ENCODE measurements at regions not wholly inside any gene's neighbourhood (a gene's known extent, or its start where the extent isn't known, plus 50 kb on each side); places are given as distances from the start of the nearest gene placed in this dataset.

DNA sequence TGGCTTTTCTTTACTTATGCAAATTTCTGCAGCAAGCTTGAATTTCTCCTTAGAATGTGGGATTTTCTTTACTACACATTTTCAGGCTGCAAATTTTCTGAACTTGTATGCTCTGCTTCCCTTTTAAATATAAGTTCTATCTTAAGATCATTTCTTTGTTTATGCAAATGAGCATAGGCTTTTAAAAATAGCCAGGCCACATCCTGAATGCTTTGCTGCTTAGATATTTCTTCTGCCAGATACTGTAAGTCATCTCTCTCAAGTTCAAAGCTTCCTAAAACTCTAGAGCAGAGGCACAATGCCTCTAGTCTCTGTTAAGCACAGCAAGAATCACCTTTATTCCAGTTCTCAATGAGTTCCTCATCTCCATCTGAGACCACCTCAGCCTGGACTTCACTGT is 685.9 kb upstream of the LRRC4C start:
- DNase-seq (ENCODE audit: low read depth in 4 of 4, low spot score in 3 of 4) = no peak

DNA sequence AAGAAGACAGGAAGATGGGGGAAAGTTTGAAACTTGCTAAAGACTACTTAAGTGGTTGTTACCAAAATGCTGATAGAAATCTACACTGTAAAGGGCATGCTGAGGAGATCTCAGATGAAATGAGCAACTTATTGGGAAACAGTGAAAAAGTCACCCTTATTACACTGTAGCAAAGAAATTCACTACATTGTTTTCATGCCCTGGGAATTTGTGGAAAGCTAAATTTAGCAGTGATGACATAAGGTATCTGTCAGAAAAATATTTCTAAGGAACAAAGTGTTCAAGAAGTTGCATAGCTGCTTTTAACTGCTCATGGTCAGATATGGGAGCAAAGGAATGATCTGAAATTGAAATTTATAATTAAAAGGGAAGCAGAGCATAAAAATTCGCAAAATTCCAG is 702.4 kb upstream of the LRRC4C start:
- no peak for DNase-seq (ENCODE audit: low read depth in 4 of 4, low spot score in 3 of 4)

DNA sequence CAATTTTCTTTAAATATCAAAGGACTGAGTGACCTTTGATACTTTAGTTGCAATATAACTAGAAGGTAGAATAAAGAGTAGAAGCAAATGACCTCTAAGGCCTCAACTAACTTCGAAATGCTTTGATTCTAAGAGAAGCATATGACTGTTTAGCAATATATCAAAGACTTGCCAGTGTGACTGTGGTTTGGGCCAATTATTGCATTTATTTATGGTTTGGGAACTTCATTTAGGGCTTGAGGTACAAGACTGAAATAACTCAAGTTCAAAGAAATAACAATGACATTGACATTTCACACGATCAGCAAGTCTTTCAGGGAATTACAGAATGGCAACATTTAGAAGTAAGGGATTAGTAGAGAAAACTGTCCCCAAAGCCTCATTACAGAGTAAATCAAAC is 709.7 kb upstream of the LRRC4C start:
- no peak for DNase-seq (ENCODE audit: low read depth in 4 of 4, low spot score in 3 of 4)

DNA sequence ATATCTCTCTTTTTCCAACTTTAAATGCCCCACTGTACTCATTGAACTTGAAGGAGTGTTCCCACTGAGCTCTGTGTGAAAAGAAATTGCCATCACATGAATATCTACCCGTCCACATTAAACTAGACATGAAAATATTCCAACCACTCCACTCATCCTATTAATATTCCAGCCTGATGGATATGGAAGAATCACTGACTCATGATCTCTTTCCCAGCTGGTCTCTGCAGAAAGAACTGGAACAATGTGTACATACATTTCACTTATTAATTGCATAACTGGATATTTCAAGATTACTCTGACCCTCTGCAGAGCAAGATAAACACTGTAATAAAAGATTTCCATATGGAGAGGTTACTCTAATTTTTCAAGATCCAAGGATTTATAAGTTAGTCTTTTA is 711.1 kb upstream of the LRRC4C start:
- DNase-seq (ENCODE audit: low read depth in 4 of 4, low spot score in 3 of 4) = no peak

DNA sequence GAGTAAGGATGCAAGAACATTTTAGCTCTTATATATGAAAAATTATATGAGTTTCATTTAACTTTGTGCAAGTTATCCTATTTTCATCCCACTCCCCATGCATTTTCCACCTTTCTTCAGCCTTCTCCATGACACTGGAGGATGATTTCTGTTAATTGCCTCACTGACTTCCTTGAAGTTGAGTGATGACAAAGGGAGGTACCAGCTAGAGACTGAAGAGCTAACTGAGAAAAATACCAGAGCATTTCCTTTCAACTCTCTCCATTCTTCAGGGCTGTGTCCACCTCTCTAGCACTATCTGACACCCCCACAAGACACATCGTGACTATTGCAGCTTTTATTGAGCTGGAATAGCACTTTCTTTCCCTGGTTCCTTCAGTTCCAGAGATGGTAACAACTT is 711.6 kb upstream of the LRRC4C start:
- DNase-seq (ENCODE audit: low read depth in 4 of 4, low spot score in 3 of 4) = no peak

DNA sequence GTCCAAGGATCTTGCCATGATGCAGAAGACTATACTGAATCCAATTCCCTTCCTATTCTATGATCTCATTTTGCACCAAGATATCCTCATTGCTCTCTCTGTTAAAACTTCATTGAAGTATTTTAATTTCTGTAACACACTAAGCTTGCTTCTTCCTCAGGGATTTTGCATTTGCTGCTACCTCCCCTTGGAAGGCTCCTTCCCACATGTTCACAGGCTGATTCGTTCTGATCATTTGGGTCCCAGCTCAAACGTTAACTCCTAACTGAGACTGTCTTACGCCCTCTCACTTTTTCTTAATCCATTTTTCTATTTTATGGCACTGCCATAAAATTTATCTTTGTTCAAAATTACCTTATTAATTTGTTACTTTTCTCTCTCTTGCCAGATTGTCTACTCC is 713.0 kb upstream of the LRRC4C start:
- no peak for DNase-seq (ENCODE audit: low read depth in 4 of 4, low spot score in 3 of 4)

DNA sequence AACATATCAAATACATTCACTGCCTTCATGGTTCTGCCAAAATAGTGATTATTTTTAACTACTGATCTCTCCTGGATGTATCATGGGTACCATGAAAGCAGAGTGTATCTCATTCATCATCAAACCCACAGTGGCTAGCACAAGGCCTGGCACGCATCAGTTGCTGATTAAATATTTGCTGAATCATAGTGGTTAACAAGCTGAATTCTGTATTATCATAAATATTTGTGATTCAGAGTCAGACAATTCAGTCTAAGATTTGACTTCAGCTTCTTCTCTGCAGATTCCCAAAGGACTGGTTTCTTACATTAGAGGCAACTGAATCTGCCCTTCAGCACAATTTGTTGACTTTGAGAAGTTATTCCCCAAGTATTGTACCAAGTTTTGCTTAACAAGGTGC is 715.8 kb upstream of the LRRC4C start:
- DNase-seq (ENCODE audit: low read depth in 4 of 4, low spot score in 3 of 4) = no peak

DNA sequence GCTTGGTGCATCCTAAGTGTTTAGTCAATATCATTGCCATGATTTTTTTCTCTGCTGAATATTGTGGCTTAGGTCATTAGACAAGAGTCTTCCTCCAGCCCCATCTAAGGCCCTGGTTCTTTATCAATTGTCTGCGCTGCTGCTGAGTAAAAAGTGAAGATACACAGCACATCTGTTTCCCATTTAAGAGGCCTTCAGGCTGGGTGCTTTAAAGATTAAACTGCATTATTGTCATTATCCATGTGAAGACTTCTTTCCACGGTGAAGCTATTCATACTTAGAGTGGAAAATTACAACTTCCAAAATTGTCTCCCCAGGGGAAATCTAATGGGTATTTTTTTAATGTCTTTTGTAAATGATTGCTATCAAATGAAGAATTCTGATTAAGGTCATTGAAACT is 719.8 kb upstream of the LRRC4C start:
- no peak for DNase-seq (ENCODE audit: low read depth in 4 of 4, low spot score in 3 of 4)

DNA sequence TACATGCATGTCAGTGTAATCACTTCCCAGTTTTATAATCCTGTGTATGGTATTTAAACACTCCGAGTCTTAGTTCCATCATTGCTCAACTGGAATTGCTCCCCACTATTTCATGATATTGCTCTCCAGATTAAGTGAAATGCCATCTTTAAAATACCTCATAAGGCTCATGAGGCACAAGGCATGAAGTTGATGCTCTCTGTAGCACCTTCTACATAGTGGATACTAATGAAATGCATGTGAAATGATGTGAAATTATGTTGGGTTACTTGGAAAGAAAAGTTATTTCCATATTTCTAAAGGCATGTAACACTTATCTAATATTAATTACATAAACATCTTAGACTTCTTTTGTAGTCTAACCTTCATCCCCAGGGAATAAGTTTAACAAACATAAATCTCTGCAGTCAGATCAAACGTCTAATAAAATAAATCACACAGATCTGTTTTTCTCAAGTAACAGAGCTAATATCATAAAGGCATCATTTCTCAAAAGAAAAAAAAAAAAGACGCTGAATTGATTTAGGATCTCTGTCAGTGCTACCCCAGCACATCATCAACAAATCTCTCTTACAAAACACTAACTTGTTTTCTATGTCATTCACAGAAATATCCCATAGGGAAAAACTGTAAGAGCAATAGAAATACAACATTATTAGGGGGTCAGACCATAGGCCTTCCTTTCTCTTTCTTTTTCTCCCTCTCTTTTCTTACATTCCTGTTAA is 736.0 kb upstream of the LRRC4C start:
- no peak for DNase-seq (ENCODE audit: low read depth in 4 of 4, low spot score in 3 of 4)

DNA sequence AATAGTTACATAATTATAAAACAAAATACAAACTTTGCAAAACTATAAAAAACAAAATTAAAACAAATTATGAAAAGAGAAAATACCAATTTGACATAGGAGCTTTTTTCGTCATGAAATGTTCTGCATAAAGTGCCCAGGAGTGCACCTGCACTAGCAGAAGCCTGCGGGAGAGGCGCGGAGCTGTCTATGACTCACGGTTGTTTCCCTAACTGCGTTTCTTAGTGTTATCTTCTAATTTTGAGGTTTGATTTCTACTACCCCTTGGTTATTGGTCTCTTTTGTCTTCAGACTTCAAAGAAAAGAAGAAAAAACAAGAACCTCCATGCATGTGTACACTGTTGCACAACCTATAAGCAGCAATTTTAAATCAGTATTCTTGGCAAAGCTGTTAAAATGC is 740.9 kb upstream of the LRRC4C start:
- DNase-seq (ENCODE audit: low read depth in 4 of 4, low spot score in 3 of 4) = no peak

DNA sequence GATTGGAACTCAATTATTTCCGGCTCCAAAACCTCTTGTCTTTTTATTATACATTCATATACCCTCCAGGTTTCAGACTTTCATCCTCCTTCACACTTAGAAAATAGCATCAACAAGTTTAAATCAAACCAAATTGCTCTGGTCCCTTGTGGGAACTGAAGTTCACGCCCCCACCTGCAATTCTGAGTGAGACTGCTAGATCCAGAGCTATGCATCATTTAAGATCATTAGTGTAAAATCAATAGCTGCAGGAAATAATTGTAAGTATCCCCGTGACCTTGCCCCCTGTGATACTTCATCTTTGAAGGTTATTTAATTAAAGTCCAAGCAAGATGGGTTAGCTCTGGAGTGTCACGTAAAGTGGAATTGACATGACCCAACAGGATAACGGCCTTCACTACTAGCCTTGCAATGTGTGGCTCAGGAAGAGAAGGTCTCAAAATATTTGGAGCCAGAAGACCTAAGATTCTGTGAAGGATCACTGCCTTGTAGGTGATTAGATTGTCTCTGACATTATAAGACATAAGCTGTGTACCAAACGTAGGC is 742.2 kb upstream of the LRRC4C start:
- DNase-seq (ENCODE audit: low read depth in 4 of 4, low spot score in 3 of 4) = no peak

DNA sequence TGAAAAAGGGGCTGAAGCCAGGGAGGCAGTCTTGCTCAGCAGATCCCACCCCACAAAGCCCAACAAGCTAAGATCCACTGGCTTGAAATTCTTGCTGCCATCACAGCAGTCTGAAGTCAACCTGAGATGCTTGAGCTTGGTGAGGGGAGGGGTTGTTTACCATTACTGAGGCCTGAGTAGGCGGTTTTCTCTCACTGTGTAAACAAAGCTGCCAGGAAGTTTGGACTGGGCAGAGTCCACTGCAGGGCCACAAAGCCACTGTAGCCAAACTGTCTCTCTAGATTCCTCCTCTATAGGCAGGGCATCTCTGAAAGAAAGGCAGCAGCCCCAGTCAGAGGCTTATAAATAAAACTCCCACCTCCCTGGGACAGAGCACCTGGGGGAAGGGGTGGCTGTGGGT is 746.1 kb upstream of the LRRC4C start:
- DNase-seq (ENCODE audit: low read depth in 4 of 4, low spot score in 3 of 4) = no peak

DNA sequence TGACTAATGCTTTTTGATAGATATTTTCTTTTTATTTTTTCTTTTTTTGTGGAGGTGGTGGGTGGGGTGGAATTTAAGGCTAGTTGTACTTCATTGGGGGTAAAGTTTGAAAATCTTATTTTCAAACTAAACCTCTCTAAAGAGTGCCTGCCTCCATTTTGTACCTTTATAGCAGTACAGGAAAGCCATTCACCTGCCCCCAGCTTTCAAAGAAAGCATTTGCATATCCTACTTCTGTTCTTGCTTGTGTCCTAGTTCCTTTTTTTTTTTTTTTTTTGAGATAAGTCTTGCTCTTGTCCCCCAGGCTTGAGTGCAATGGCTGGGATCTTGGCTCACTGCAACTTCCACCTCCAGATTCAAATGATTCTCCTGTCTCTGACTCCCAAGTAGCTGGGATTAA is 766.2 kb upstream of the LRRC4C start:
- DNase-seq (ENCODE audit: low read depth in 4 of 4, low spot score in 3 of 4) = no peak

DNA sequence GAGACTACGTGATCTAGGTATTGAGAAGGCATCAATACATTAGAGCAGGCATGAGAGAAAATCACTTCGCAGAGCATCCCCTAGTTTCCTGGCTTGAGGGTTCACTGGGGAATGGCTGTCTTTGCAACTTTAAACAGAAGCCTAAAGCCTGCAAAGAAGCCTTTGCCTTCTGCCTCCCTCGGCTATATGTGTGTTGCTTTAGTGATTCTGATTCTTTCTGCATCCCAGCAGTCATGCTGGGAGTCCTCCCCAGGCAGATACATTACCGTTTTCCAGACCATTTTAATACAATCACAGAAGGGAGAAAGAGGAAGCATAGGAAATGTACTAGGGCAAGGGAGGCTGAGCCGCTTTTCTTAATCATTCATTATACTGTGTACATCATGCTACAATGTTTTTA is 773.2 kb upstream of the LRRC4C start:
- DNase-seq (ENCODE audit: low read depth in 4 of 4, low spot score in 3 of 4) = no peak

DNA sequence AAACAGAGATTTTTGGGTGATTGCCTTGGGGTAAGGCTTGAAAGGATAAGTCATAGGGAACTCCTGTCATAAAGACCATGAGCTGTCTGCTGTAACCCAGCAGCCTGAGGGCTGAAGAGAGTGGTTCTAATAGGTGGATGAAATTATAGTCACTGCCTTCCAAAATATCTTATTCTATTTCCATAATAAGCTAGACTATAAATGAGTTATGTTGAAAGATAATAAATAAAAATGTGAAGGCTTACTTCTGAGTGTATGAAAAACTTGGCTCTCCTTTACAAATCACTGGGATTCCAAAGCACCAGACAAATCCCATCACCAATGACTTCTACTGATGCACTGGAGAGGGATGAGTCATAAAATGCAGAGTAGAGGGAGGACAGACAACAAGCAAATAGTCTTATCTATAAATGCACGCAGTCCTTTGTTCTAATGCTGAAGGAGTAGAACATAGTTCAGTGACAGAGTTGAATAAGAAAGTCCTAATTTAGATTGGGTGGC is 775.0 kb upstream of the LRRC4C start:
- DNase-seq (ENCODE audit: low read depth in 4 of 4, low spot score in 3 of 4) = no peak

DNA sequence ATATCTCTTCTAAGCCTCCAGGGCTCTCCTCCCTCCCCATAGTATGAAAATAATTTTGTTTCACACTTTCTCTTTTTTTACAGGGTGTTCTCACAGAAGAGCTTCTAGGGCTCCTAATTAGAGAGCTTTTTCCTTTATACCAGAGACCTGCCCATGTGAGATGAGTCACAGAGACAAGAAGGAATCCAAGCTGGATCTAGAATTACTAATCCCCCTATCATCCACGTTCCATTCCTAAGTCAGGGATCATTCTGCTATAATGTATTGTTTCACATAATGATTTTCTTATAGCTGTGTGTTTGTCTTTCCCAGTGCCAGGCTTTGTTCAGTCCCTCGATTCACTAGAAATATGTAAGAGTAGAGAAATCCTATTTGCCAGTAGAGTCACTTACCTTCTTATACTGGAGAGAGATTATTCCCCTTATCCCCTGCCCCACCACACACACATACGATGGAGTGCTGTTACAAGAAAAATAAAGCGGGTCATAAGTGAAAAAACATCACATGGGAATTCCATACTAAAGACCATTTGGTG is 778.3 kb upstream of the LRRC4C start:
- no peak for DNase-seq (ENCODE audit: low read depth in 4 of 4, low spot score in 3 of 4)

DNA sequence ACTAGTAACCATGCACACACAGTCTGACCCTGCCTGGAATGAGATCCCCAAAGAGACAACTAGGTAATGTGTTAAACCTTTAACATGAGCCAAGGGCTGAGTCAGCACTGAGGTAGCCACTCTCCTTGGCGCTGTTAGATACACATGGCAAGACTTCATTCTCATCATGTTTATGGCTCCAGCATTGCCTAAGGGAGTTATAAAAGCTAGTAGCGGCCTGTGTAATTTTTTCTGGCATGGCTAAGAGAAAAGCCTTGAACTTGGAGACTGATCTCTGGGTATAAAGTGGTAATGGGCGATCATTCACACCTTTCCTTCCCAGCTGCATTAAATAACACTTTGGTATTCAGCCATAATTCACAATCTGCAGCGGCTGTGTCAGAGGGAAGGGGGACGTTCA is 779.7 kb upstream of the LRRC4C start:
- DNase-seq (ENCODE audit: low read depth in 4 of 4, low spot score in 3 of 4) = no peak

DNA sequence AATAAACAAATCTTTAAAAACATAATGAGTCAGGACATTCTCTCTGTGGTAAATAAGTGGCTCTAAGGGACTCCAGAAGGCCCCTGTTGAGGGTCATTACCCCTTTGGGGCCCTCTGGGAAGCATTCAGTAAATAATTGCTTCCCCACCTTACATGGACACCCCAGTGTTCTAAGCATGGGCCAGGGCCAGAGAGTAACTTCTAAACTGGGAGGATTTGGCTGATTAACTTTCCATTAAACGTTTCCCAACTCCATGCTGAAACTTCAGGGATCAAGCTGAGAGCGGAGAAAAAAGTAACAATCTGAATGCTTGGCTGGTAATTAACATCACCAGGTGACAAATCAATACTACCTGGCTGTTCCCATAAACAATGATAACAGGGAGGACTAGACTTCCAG is 783.9 kb upstream of the LRRC4C start:
- no peak for DNase-seq (ENCODE audit: low read depth in 4 of 4, low spot score in 3 of 4)

DNA sequence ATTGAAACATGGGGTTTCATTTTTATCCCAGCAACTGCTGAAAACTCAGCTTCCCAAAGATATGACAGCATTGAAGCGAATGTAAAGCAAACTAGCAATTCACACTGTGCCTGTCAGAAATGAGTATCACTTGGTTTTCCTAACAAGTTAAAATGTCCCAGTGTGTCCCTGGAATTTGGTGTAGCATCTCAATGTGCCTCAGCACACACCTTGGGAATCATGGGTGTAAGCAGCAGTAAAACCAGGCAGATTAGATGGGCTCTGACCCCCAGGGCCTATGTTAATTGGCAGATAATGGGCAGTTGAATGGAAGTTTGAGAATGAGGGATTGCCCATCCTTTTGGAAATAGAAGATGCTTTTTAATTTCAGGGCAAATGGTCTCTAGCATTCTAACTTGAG is 784.9 kb upstream of the LRRC4C start:
- DNase-seq (ENCODE audit: low read depth in 4 of 4, low spot score in 3 of 4) = no peak

DNA sequence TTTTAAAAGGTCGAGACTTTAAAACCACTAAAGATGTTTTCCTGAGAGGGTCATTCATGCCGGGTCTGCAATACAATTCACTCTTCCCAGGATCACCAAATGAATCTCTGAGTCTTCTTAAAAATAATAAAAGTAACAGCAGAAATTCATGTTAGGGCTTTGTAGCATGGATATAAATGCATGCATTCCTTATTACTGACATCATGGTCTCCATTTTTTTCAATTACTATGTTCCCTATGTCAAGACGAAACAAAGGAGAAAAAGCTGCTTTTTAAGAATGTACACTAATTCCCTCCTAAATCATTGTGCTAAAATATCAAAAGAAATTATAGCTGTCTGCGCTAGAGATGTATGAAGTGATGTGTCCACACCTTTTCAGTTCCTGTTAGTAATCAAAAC is 789.9 kb upstream of the LRRC4C start:
- DNase-seq (ENCODE audit: low read depth in 4 of 4, low spot score in 3 of 4) = no peak

DNA sequence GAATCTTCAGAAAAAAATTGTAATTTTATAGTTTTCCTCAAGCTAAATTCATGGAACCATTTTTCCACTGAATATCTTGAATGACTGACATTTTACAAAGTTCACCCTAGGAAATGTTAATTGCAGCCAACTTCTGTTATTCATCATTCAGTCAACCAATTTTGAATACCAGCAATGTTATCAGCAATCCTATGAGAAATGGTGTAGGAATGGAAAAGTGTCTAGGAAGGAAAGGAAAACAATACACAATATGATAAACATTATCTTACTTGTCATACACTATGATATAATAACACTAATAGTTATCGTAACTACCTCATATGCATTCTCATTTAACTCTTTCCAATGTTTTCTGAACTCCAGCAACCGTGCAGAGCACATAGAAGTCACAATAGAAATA is 790.5 kb upstream of the LRRC4C start:
- DNase-seq (ENCODE audit: low read depth in 4 of 4, low spot score in 3 of 4) = no peak

DNA sequence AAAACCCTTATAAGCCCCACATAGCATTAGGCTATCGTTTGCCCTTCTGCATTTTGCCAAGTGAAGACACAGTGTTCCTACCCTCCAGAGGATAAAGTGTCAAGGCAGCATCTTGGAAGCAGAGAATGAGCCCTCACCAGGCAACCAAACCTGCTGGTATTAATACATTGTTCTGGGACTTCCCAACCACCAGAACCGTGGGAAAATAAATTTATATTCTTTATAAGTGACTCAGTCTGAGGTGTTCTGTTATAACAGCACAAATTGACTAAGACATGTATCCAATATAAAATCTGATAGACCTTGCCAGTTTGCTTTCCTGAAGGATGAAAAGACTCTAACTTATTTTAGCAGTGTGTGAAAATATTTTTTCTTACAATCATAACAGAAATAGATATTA is 792.5 kb upstream of the LRRC4C start:
- no peak for DNase-seq (ENCODE audit: low read depth in 4 of 4, low spot score in 3 of 4)

DNA sequence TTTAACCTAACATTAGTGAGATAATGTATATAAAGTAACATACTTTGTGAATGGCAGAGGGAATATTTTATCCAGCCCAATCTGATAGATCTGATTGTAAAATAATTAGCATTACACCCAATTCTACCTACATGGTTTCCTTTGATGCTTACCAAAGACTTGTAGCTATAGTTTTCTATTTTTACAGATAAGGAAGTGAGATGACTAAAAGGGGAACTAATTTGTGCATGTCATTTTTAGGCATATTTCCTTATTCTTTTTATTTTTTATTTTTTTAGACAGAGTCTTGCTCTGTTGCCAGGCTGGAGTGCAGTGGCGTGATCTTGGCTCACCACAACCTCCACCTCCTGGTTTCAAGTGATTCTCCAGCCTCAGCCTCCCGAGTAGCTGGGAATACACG is 793.7 kb upstream of the LRRC4C start:
- no peak for DNase-seq (ENCODE audit: low read depth in 4 of 4, low spot score in 3 of 4)

Data from left renal pelvis (tissue), 4 donors.